Pancreas (tissue), 10 donors: ENCODE measurements at regions not wholly inside any gene's neighbourhood (a gene's known extent, or its start where the extent isn't known, plus 50 kb on each side); places are given as distances from the start of the nearest gene placed in this dataset.

Source experiments
- ATAC-seq, 4 donors: fragments of 200-7000 bp; cut with Tn5 transposase; one replicate each; pipeline versions ENCODE4 v1.8.0 to v1.9.1; 2020; ENCODE audit warnings: mild to moderate bottlenecking in 4 of 4, moderate library complexity in 4 of 4
- DNase-seq, 6 donors: peaks; one replicate each; pipeline ENCODE4 v3.0.0-alpha.2; 2020
- FAIRE-seq: peaks from 2 replicates; lab custom pipeline; 2012; peaks lifted over from hg19 to GRCh38; lab: Jason Lieb, UNC
- H3K27ac ChIP-seq, 4 donors: fragments of 200-600 bp; sonication (generic); 1 replicate in 3 of 4; 2 replicates in 1 of 4; pipeline versions ENCODE4 v1.5.0 to v1.8.0; 2020
- H3K27me3 ChIP-seq, 4 donors: fragments of 200-600 bp; one replicate each; pipeline ENCODE4 v1.8.0; 2021
- H3K36me3 ChIP-seq, 3 donors: fragments of 200-600 bp; sonication (generic) in 1 of 3; one replicate each; pipeline versions ENCODE4 v1.5.0 to v1.8.0; 2020 to 2021
- H3K4me1 ChIP-seq, 3 donors: fragments of 200-600 bp; one replicate each; pipeline ENCODE4 v1.8.0; 2021
- H3K4me3 ChIP-seq, 4 donors: fragments of 200-600 bp; sonication (generic) in 2 of 4; one replicate each; pipeline versions ENCODE4 v1.5.0 to v1.8.0; 2020 to 2021
- H3K9me3 ChIP-seq, 4 donors: fragments of 200-600 bp; one replicate each; pipeline ENCODE4 v1.8.0; 2021
- CTCF ChIP-seq, 4 donors: fragments of 200-600 bp; sonication (generic) in 3 of 4; IDR thresholded peaks; one replicate each; pipeline versions ENCODE4 v1.5.0 to v1.8.0; 2021; ENCODE audit warnings: antibody characterized with exemption in 4 of 4
- WGBS, 2 donors: extraction: QIAGEN DNeasy Blood & Tissue Kit; methylation state at CpG; one replicate each; pipeline ENCODE4 v1.1.7; 2013; 5-methylcytosine and 5-hydroxymethylcytosine counted together
- intact Hi-C, 3 donors: fragments of 100-400 bp; cut with DNase I; formaldehyde crosslinking; loops; one replicate each; pipeline versions ENCODE4 v1.11.1 to v1.14.2; 2022
- donor health status: healthy with polysubstance abuse.
- donor health status: DM: no; HTN: no; CAD: no; lungs with moderate emphysema.
- donor health status: DM: no; HTN: no; CAD: no.
- donor health status: control.
- donor health status: control.
- donor health status: Bipolar disorder and iron deficiency.
- donor health status: DM: yes; HTN: yes; CAD: no.
- donor health status: DM: no; HTN: no; CAD: no.
- donor health status: DM: no; HTN: no; CAD: no.
- donor health status: DM: yes; HTN: yes; CAD: no.

DNA sequence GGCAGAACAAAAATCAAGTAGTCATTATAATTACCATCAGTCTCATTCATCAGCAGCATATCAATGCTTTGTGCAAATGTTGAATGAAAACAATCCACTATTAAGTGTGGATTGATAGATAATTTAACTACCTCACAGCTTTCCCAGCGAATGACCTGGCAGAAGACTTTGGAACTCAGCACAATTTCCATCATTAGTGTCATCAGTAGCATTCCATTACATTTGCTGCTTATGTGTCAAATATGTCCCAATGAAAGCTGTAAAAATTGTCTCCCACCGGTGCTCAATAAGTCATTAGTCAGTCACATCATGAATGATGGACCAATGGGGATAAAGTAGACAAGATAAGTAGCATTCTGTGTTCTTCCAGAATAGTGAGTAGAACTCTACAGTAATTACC is 1513.5 kb upstream of the PRR20A start:
- FAIRE-seq (no peak), ATAC-seq (no peak), DNase-seq (no peak)
- Histone ChIP-seq H3K4me3 (no peak overlapping the region), H3K27me3 (no peaks in the 10 kb centered on the region), H3K27ac (no peak overlapping the region), H3K36me3 (no peaks in the 10 kb centered on the region), H3K9me3 (no peaks in the 10 kb centered on the region), H3K4me1 (no peaks in the 10 kb centered on the region)
- intact Hi-C loops = no loop called here
- WGBS, 2 donors = 53 to 68% methylated on average over 2 of the region's 2 CpGs
- no peak for TF ChIP-seq CTCF (IDR thresholded peaks at IDR 0.05)

DNA sequence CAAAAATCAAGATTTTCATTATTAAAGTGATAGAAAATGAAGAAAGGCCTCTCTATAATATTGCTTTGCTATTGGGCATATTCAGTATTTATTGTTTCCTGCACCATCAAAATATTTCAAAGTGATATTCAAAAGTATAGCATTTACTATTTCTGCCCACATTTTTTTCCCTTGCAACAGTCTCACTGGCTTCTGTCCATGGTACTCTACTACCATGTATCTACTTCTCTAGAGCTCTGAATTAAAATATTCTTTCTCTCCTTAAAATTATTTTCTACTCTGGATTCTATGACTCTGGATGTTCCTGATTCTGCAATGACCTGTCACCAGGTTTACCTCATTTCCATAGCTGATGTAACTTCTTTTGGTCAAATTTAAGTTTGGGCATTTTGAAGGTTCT is 1508.3 kb upstream of the PRR20A start:
- ATAC-seq = no peak
- FAIRE-seq = no peak
- TF ChIP-seq CTCF (IDR thresholded peaks at IDR 0.05) = no peak

DNA sequence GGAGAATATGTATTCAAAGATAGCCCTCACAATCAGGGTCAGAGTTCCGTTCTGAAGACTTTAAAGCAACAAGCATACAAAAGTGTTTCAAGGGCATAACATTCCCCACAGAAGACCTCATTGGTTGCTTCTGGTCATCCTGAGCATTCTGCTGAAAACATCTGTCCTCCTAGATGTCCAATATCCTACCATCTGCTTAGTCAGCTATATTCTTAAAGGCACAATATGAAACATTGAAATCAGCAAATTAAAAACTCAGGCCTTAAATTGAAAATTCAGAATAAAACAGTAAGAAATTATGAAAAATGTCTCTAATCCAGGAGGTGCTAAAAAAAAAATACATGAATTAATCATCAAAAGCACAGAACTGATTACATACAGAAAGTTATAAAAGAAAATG is 1491.2 kb upstream of the PRR20A start:
- no peak for FAIRE-seq
- WGBS, 2 donors = 29 to 33% methylated on average over 1 of the region's 1 CpG
- Histone ChIP-seq H3K36me3 (no peaks in the 10 kb centered on the region), H3K4me1 (no peaks in the 10 kb centered on the region), H3K9me3 (no peaks in the 10 kb centered on the region), H3K27me3 (no peaks in the 10 kb centered on the region), H3K27ac (no peak overlapping the region), H3K4me3 (no peak overlapping the region)
- intact Hi-C loops = no loop called here
- DNase-seq = no peak
- ATAC-seq = no peak
- TF ChIP-seq CTCF (IDR thresholded peaks at IDR 0.05) = no peak

More for the DNA sequence above, 1508.3 kb upstream of the PRR20A start:
- no peak overlapping the region for H3K27ac ChIP-seq
- intact Hi-C loops = no loop called here
- no peaks in the 10 kb centered on the region for H3K4me1 ChIP-seq
- H3K9me3 ChIP-seq = no peaks in the 10 kb centered on the region
- H3K27me3 ChIP-seq = no peaks in the 10 kb centered on the region
- H3K36me3 ChIP-seq = no peaks in the 10 kb centered on the region
- DNase-seq = no peak
- no peak overlapping the region for H3K4me3 ChIP-seq

GRCh38 chr13:55652657-55653056 is 1488.1 kb upstream of the PRR20A start:
- Histone ChIP-seq H3K27ac (no peak overlapping the region), H3K9me3 (no peaks in the 10 kb centered on the region), H3K4me1 (no peaks in the 10 kb centered on the region), H3K27me3 (no peaks in the 10 kb centered on the region), H3K36me3 (no peaks in the 10 kb centered on the region), H3K4me3 (no peak overlapping the region)
- FAIRE-seq (no peak), DNase-seq (no peak), ATAC-seq (no peak)
- no peak for TF ChIP-seq CTCF (IDR thresholded peaks at IDR 0.05)
- 69 to 74% methylated on average over 5 of the region's 5 CpGs for WGBS, 2 donors
- intact Hi-C loops = no loop called here

DNA sequence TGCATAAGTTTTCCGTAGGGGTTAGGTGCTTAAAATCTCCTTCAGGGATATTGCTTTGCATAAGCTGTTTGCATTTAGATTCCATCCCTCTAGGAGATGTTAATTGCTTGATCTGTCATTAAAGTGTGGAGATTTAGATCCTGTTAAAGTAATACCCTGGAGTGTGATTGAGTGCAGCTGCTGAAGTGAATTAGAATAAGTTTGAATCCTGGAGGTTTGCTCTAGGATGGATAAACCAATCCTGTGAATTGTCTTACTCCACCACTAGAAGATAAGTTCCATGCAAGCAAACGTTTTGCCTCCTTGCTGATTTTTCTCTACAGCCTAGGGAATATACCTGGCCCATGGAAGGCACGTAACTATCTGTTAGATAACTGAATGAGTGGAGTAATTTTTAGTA is 1487.2 kb upstream of the PRR20A start:
- no peaks in the 10 kb centered on the region for H3K9me3 ChIP-seq
- intact Hi-C loops = no loop called here
- ATAC-seq (no peak), FAIRE-seq (no peak), DNase-seq (no peak)
- 30 to 34% methylated on average over 3 of the region's 3 CpGs for WGBS, 2 donors
- no peak overlapping the region for H3K4me3 ChIP-seq
- no peaks in the 10 kb centered on the region for H3K27me3 ChIP-seq
- H3K36me3 ChIP-seq = no peaks in the 10 kb centered on the region
- TF ChIP-seq CTCF (IDR thresholded peaks at IDR 0.05) = no peak
- no peaks in the 10 kb centered on the region for H3K4me1 ChIP-seq
- no peak overlapping the region for H3K27ac ChIP-seq
